IPS-18a (cell line): ENCODE measurements at regions not wholly inside any gene's neighbourhood (a gene's known extent, or its start where the extent isn't known, plus 50 kb on each side); places are given as distances from the start of the nearest gene placed in this dataset.
"Not testable (repeated sequence)": the region's sequence is repeated elsewhere in the genome, so short reads cannot be mapped to it uniquely, and the experiment has no call there.

ENCODE experiments used
- H3K27ac ChIP-seq: one replicate; pipeline ENCODE4 v1.5.1; 2013; ENCODE audit warnings: low read length
- H3K27me3 ChIP-seq: one replicate; pipeline ENCODE4 v1.6.1; 2013; ENCODE audit warnings: mild to moderate bottlenecking, low read length; ENCODE audit not compliant: control insufficient read depth, insufficient read depth
- H3K36me3 ChIP-seq: one replicate; pipeline ENCODE4 v1.6.1; 2013; ENCODE audit warnings: low read depth, low read length; ENCODE audit not compliant: control insufficient read depth
- H3K4me1 ChIP-seq: one replicate; pipeline ENCODE4 v1.6.1; 2013; ENCODE audit warnings: low read depth, low read length; ENCODE audit not compliant: control insufficient read depth
- H3K4me3 ChIP-seq: one replicate; pipeline ENCODE4 v1.5.1; 2013; ENCODE audit warnings: low read length
- H3K9ac ChIP-seq: one replicate; pipeline ENCODE4 v1.6.1; 2013; ENCODE audit warnings: mild to moderate bottlenecking, low read length, moderate library complexity
- H3K9me3 ChIP-seq: one replicate; pipeline ENCODE4 v1.6.1; 2013; ENCODE audit warnings: low read depth, low read length; ENCODE audit not compliant: control insufficient read depth

DNA sequence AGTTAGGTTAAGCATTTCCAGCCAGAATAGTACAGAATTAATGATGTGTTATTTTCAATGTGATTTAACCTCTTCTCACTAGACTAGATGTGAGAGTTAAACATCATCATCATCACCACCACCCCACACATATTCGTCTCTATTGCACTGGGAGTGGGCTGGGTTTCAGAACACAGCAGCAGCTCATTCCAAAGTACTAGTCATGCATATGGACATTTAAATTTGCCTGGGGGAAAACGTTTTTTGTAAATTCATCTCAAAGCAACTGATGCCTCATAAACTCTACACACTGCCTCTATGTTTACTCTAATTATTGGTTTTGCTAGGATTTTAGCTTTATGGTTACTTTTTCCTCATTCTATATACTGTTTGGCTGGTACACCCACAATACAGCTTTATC lies 509.1 kb downstream of the PPP4R3C start:
- Histone ChIP-seq H3K9me3 (peaks cover 25% of the 10 kb centered on the region), H3K4me1 (no peaks in the 10 kb centered on the region), H3K36me3 (no peaks in the 10 kb centered on the region), H3K4me3 (no peak overlapping the region), H3K27ac (no peak overlapping the region), H3K27me3 (no peaks in the 10 kb centered on the region), H3K9ac (no peak overlapping the region)

- Histone ChIP-seq H3K27me3 (no peaks in the 10 kb centered on the region), H3K9me3 (peaks cover 33% of the 10 kb centered on the region), H3K36me3 (no peaks in the 10 kb centered on the region), H3K4me1 (no peaks in the 10 kb centered on the region), H3K4me3 (no peak overlapping the region), H3K9ac (no peak overlapping the region), H3K27ac (no peak overlapping the region)
Observed at GRCh38 chrX:26952213-26952612, 510.9 kb downstream of the PPP4R3C start.

GRCh38 chrX:26927419-26927818 lies 535.7 kb downstream of the PPP4R3C start:
- H3K9me3 ChIP-seq = peaks cover 2% of the 10 kb centered on the region
- H3K27ac ChIP-seq = no peak overlapping the region
- no peaks in the 10 kb centered on the region for H3K27me3 ChIP-seq
- peaks cover 3% of the 10 kb centered on the region for H3K4me1 ChIP-seq
- H3K9ac ChIP-seq = no peak overlapping the region
- H3K36me3 ChIP-seq = no peaks in the 10 kb centered on the region
- no peak overlapping the region for H3K4me3 ChIP-seq

DNA sequence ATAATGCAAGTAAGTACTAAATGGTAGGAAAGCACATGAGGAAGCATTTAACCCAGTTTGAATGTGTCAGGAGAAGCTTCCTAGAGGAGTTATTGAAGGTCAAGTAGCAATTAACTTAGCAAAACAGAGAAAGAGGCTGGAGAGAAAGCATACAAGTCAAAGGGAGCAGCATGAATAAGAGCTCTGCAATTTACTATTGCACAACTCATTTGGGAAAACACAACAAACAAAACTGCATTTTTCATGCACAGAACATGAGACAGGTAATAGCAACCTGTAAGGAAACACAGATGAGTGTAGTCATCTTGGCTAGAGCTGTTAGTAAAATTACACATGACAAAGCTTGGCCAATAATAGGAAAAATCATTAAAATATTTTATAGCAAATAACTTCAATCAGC lies 538.1 kb downstream of the PPP4R3C start:
- Histone ChIP-seq H3K4me3 (no peak overlapping the region), H3K4me1 (no peaks in the 10 kb centered on the region), H3K27ac (no peak overlapping the region), H3K27me3 (no peaks in the 10 kb centered on the region), H3K9ac (no peak overlapping the region), H3K9me3 (peaks cover 7% of the 10 kb centered on the region), H3K36me3 (no peaks in the 10 kb centered on the region)

- Histone ChIP-seq H3K4me3 (no peak overlapping the region), H3K27ac (no peak overlapping the region), H3K27me3 (no peaks in the 10 kb centered on the region), H3K4me1 (no peaks in the 10 kb centered on the region), H3K9me3 (peaks cover 11% of the 10 kb centered on the region), H3K36me3 (no peaks in the 10 kb centered on the region), H3K9ac (no peak overlapping the region)
Observed at GRCh38 chrX:26922278-26922677, 540.9 kb downstream of the PPP4R3C start.

GRCh38 chrX:26918631-26919030 lies 544.5 kb downstream of the PPP4R3C start:
- H3K27ac ChIP-seq = no peak overlapping the region
- no peak overlapping the region for H3K9ac ChIP-seq
- H3K36me3 ChIP-seq = no peaks in the 10 kb centered on the region
- peaks cover 14% of the 10 kb centered on the region for H3K9me3 ChIP-seq
- no peak overlapping the region for H3K4me3 ChIP-seq
- no peaks in the 10 kb centered on the region for H3K27me3 ChIP-seq
- no peaks in the 10 kb centered on the region for H3K4me1 ChIP-seq

- no peak overlapping the region for H3K27ac ChIP-seq
- H3K27me3 ChIP-seq = no peaks in the 10 kb centered on the region
- no peak overlapping the region for H3K4me3 ChIP-seq
- no peaks in the 10 kb centered on the region for H3K36me3 ChIP-seq
- H3K4me1 ChIP-seq = no peaks in the 10 kb centered on the region
- no peak overlapping the region for H3K9ac ChIP-seq
- H3K9me3 ChIP-seq = peaks cover 11% of the 10 kb centered on the region
Observed at GRCh38 chrX:26916991-26917390, 546.1 kb downstream of the PPP4R3C start.

DNA sequence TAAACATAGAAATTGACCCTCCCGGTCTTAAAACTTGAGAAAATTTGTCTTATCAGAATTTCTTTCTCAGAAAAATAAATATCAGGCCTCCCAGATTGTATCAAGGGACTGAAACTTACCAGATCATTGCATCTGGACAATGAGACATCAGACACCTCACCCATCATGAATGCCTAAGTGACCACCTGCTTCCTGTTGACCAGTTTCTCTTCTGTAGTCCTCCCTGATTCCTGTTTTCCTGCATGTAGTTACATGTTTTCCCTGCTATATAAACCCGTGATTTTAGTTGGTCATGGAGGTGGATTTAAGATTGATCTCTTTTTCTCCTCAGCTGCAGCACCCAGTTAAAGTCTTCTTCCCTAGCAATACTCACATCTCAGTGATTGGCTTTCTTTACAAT lies 548.1 kb downstream of the PPP4R3C start:
- no peak overlapping the region for H3K9ac ChIP-seq
- H3K27me3 ChIP-seq = no peaks in the 10 kb centered on the region
- H3K4me1 ChIP-seq = no peaks in the 10 kb centered on the region
- H3K36me3 ChIP-seq = no peaks in the 10 kb centered on the region
- H3K27ac ChIP-seq = no peak overlapping the region
- no peak overlapping the region for H3K4me3 ChIP-seq
- peaks cover 11% of the 10 kb centered on the region for H3K9me3 ChIP-seq

- H3K27me3 ChIP-seq = no peaks in the 10 kb centered on the region
- no peak overlapping the region for H3K4me3 ChIP-seq
- H3K36me3 ChIP-seq = no peaks in the 10 kb centered on the region
- no peak overlapping the region for H3K9ac ChIP-seq
- H3K4me1 ChIP-seq = no peaks in the 10 kb centered on the region
- peaks cover 15% of the 10 kb centered on the region for H3K9me3 ChIP-seq
- no peak overlapping the region for H3K27ac ChIP-seq
Observed at GRCh38 chrX:26914232-26914631, 548.9 kb downstream of the PPP4R3C start.

GRCh38 chrX:26911785-26912184 lies 551.4 kb downstream of the PPP4R3C start:
- H3K27me3 ChIP-seq, H3K27ac ChIP-seq, H3K4me1 ChIP-seq, H3K4me3 ChIP-seq, H3K36me3 ChIP-seq, H3K9ac ChIP-seq: not testable (repeated sequence)
- H3K9me3 ChIP-seq = peaks cover 12% of the 10 kb centered on the region

- Histone ChIP-seq H3K4me3 (no peak overlapping the region), H3K9me3 (peaks cover 19% of the 10 kb centered on the region), H3K27ac (no peak overlapping the region), H3K27me3 (no peaks in the 10 kb centered on the region), H3K4me1 (no peaks in the 10 kb centered on the region), H3K9ac (no peak overlapping the region), H3K36me3 (no peaks in the 10 kb centered on the region)
Observed at GRCh38 chrX:26909728-26910127, 553.4 kb downstream of the PPP4R3C start.

GRCh38 chrX:26908218-26908617 lies 554.9 kb downstream of the PPP4R3C start:
- H3K9me3 ChIP-seq = peaks cover 19% of the 10 kb centered on the region
- H3K36me3 ChIP-seq = no peaks in the 10 kb centered on the region
- no peak overlapping the region for H3K27ac ChIP-seq
- H3K9ac ChIP-seq = no peak overlapping the region
- H3K27me3 ChIP-seq = no peaks in the 10 kb centered on the region
- H3K4me3 ChIP-seq = no peak overlapping the region
- H3K4me1 ChIP-seq = no peaks in the 10 kb centered on the region
